H1 (cell line): ENCODE measurements at regions not wholly inside any gene's neighbourhood (a gene's known extent, or its start where the extent isn't known, plus 50 kb on each side); places are given as distances from the start of the nearest gene placed in this dataset.

ENCODE experiments used
- CTCF ChIA-PET: fragments of 300-600 bp; sonication (Branson Sonifier 250); formaldehyde crosslinking; loops from one replicate; lab custom pipeline; 2021; ENCODE audit not compliant: partially characterized antibody; lab: Charles Lee
- POLR2A ChIA-PET: fragments of 300-600 bp; sonication (Branson Sonifier 250); formaldehyde crosslinking; loops from one replicate; lab custom pipeline; 2021; ENCODE audit warnings: inconsistent platforms; ENCODE audit not compliant: partially characterized antibody; lab: Charles Lee
- DNase-seq, 2 experiments: peaks; one replicate each; pipeline versions ENCODE4 v3.0.0 to v3.0.0-alpha.2; 2010 to 2022; ENCODE audit warnings: low spot score in 2 of 2, low read depth in 1 of 2, mixed read lengths in 1 of 2
- FAIRE-seq: peaks from 2 replicates; lab custom pipeline; 2011; peaks lifted over from hg19 to GRCh38; lab: Jason Lieb, UNC
- H2AFZ ChIP-seq: 2 replicates; pipeline ENCODE4 v1.8.1; 2012; ENCODE audit warnings: low read length, inconsistent platforms
- H2AK5ac ChIP-seq: 2 replicates; pipeline ENCODE4 v1.6.1; 2013; ENCODE audit warnings: low read depth, low read length
- H2BK120ac ChIP-seq: replicated peaks from 2 replicates; pipeline ENCODE3; 2013; ENCODE audit warnings: low read depth, low read length, inconsistent platforms
- H2BK12ac ChIP-seq: 2 replicates; pipeline ENCODE4 v1.6.1; 2013; ENCODE audit warnings: low read depth, low read length
- H2BK15ac ChIP-seq: 2 replicates; pipeline ENCODE4 v1.6.1; 2013; ENCODE audit warnings: low read length
- H2BK20ac ChIP-seq: 2 replicates; pipeline ENCODE4 v1.6.1; 2013; ENCODE audit warnings: low read length
- H2BK5ac ChIP-seq: 2 replicates; pipeline ENCODE4 v1.6.1; 2013; ENCODE audit warnings: low read depth, low read length
- H3K14ac ChIP-seq: 2 replicates; pipeline ENCODE4 v1.6.1; 2013; ENCODE audit warnings: inconsistent platforms; ENCODE audit not compliant: insufficient read length
- H3K18ac ChIP-seq: 2 replicates; pipeline ENCODE4 v1.6.1; 2013; ENCODE audit warnings: low read length; ENCODE audit errors: extremely low read depth
- H3K23ac ChIP-seq: 2 replicates; pipeline ENCODE4 v1.6.1; 2013; ENCODE audit warnings: inconsistent platforms; ENCODE audit not compliant: insufficient read length
- H3K23me2 ChIP-seq: 2 replicates; pipeline ENCODE4 v1.6.1; 2013; ENCODE audit warnings: low read depth, low read length
- H3K27ac ChIP-seq: 2 replicates; pipeline ENCODE4 v1.6.1; 2011; ENCODE audit warnings: low read depth, low read length, inconsistent platforms
- H3K27me3 ChIP-seq, 4 experiments: replicated peaks in 1 of 4; 1 replicate in 1 of 4; 2 replicates in 3 of 4; pipeline versions ENCODE4 v1.6.1 to v1.8.1; 2011 to 2013; ENCODE audit warnings: low read length in 3 of 4, mild to moderate bottlenecking in 3 of 4, inconsistent platforms in 2 of 4, mixed read lengths in 2 of 4, moderate library complexity in 1 of 4; ENCODE audit not compliant: control insufficient read depth in 3 of 4, insufficient read depth in 3 of 4; ENCODE audit errors: extremely low read depth in 1 of 4
- H3K36me3 ChIP-seq, 4 experiments: 2 replicates each; pipeline versions ENCODE4 v1.6.1 to v1.8.1; 2011 to 2013; ENCODE audit warnings: mild to moderate bottlenecking in 4 of 4, low read length in 3 of 4, moderate library complexity in 2 of 4, control low read depth in 1 of 4, inconsistent platforms in 1 of 4; ENCODE audit not compliant: insufficient read depth in 4 of 4, control insufficient read depth in 2 of 4
- H3K4ac ChIP-seq: replicated peaks from 2 replicates; pipeline ENCODE3; 2013; ENCODE audit warnings: low read length, low read depth, mixed read lengths, inconsistent platforms; ENCODE audit not compliant: insufficient read length
- H3K4me1 ChIP-seq, 4 experiments: replicated peaks in 1 of 4; 1 replicate in 1 of 4; 2 replicates in 3 of 4; pipeline versions ENCODE4 v1.6.1 to v1.8.1; 2011 to 2013; ENCODE audit warnings: low read length in 3 of 4, inconsistent platforms in 2 of 4, mixed read lengths in 1 of 4; ENCODE audit not compliant: insufficient read depth in 4 of 4, control insufficient read depth in 3 of 4
- H3K4me2 ChIP-seq, 2 experiments: 2 replicates each; pipeline versions ENCODE4 v1.6.1 to v1.8.1; 2011 to 2013; ENCODE audit warnings: low read depth in 2 of 2, low read length in 2 of 2, control low read depth in 1 of 2, inconsistent platforms in 1 of 2, mild to moderate bottlenecking in 1 of 2; ENCODE audit not compliant: insufficient read depth in 1 of 2
- H3K4me3 ChIP-seq, 4 experiments: fragments of 200-600, 300-600 bp in 1 of 4; sonication (generic), shearing (Covaris generic), sonication (Bioruptor Twin) in 1 of 4; 2 replicates each; pipeline versions ENCODE4 v1.5.1 to v1.8.1; 2011 to 2016; ENCODE audit warnings: low read length in 4 of 4, low read depth in 3 of 4, control low read depth in 2 of 4, inconsistent platforms in 2 of 4, mild to moderate bottlenecking in 2 of 4, mixed read lengths in 1 of 4, moderate library complexity in 1 of 4; ENCODE audit not compliant: insufficient read depth in 2 of 4; ENCODE audit errors: extremely low read depth in 1 of 4
- H3K56ac ChIP-seq: replicated peaks from 2 replicates; pipeline ENCODE3; 2013; ENCODE audit warnings: low read depth, mild to moderate bottlenecking, mixed read lengths, low read length, inconsistent platforms; ENCODE audit not compliant: insufficient read length
- H3K79me1 ChIP-seq: 2 replicates; pipeline ENCODE4 v1.6.1; 2013; ENCODE audit warnings: low read depth, low read length, control low read depth
- H3K79me2 ChIP-seq, 2 experiments: 2 replicates each; pipeline versions ENCODE4 v1.6.1 to v1.8.1; 2012 to 2013; ENCODE audit warnings: low read length in 2 of 2, mild to moderate bottlenecking in 2 of 2, inconsistent platforms in 1 of 2; ENCODE audit not compliant: insufficient read depth in 2 of 2, control insufficient read depth in 1 of 2
- H3K9ac ChIP-seq, 4 experiments: replicated peaks in 1 of 4; 1 replicate in 1 of 4; 2 replicates in 3 of 4; pipeline versions ENCODE4 v1.6.1 to v1.8.1; 2011 to 2013; ENCODE audit warnings: low read depth in 3 of 4, low read length in 3 of 4, control low read depth in 2 of 4, mild to moderate bottlenecking in 2 of 4, moderate library complexity in 2 of 4, inconsistent platforms in 1 of 4; ENCODE audit errors: extremely low read depth in 1 of 4
- H3K9me3 ChIP-seq, 2 experiments: 2 replicates each; pipeline versions ENCODE4 v1.6.1 to v1.8.1; 2012 to 2013; ENCODE audit warnings: mild to moderate bottlenecking in 2 of 2, moderate library complexity in 2 of 2, control low read depth in 1 of 2, inconsistent platforms in 1 of 2, low read depth in 1 of 2, low read length in 1 of 2, mixed read lengths in 1 of 2; ENCODE audit not compliant: insufficient read depth in 2 of 2
- H4K20me1 ChIP-seq, 2 experiments: replicated peaks in 1 of 2; 2 replicates each; pipeline versions ENCODE3 to v1.8.1; 2011 to 2013; ENCODE audit warnings: inconsistent platforms in 2 of 2, low read length in 2 of 2, mild to moderate bottlenecking in 1 of 2; ENCODE audit not compliant: insufficient read depth in 2 of 2, control insufficient read depth in 1 of 2
- H4K5ac ChIP-seq: 2 replicates; pipeline ENCODE4 v1.6.1; 2013; ENCODE audit warnings: low read length, low read depth, mixed read lengths, inconsistent platforms; ENCODE audit not compliant: insufficient read length
- H4K8ac ChIP-seq: 2 replicates; pipeline ENCODE4 v1.8.0; 2013; ENCODE audit warnings: mild to moderate bottlenecking, moderate library complexity, low read length, inconsistent platforms; ENCODE audit not compliant: insufficient read depth; ENCODE audit errors: extremely low read depth
- H4K91ac ChIP-seq: replicated peaks from 2 replicates; pipeline ENCODE3; 2013; ENCODE audit warnings: low read length, mixed read lengths, inconsistent platforms; ENCODE audit not compliant: insufficient read length
- CHD1 ChIP-seq: IDR thresholded peaks from 2 replicates; pipeline ENCODE4 v1.6.1; 2012; ENCODE audit warnings: low read depth, low read length, improper control_type of control experiment
- WGBS, 2 experiments: shearing (Covaris generic) in 1 of 2; methylation state at CpG; one replicate each; pipeline versions ENCODE4 v1.1.6 to v1.1.7; 2013 to 2015; ENCODE audit warnings: low lambda C conversion rate in 2 of 2, mixed read lengths in 2 of 2, inconsistent platforms in 1 of 2, low coverage in 1 of 2, missing lambda C conversion rate in 1 of 2; ENCODE audit not compliant: insufficient replicate concordance in 2 of 2, insufficient coverage in 1 of 2, insufficient read length in 1 of 2; ENCODE audit errors: extremely low coverage in 1 of 2, missing lambda C conversion rate in 1 of 2; 5-methylcytosine and 5-hydroxymethylcytosine counted together

GRCh38 chr1:87863317-87863716, 534.6 kb downstream of the LMO4 start:
- FAIRE-seq = no peak

More at GRCh38 chr1:87863317-87863716, 534.6 kb downstream of the LMO4 start:
- Histone ChIP-seq H4K91ac (no peak overlapping the region), H3K4ac (no peak overlapping the region), H2BK120ac (no peak overlapping the region), H4K5ac (no peak overlapping the region), H4K8ac (no peak overlapping the region), H2BK5ac (no peak overlapping the region), H3K9ac (no peak overlapping the region), H3K23me2 (no peaks in the 10 kb centered on the region), H3K56ac (no peak overlapping the region), H2BK12ac (no peak overlapping the region), H3K4me2 (peak overlapping the region; percentile 18 to 26; a peak in 1 of 4 replicates), H3K4me3 (peak overlapping the region in 1 of 4 experiments; percentile 22; a peak in 1 of 8 replicates), H3K27me3 (no peaks in the 10 kb centered on the region), H3K27ac (no peak overlapping the region), H3K9me3 (peaks cover 6 to 10% of the 10 kb centered on the region in 2 experiments; a peak in 3 of 4 replicates), H3K79me2 (no peaks in the 10 kb centered on the region), H3K36me3 (no peaks in the 10 kb centered on the region), H3K14ac (no peak overlapping the region), H3K18ac (no peak overlapping the region), H3K4me1 (peaks cover 0 to 8% (median 0%) of the 10 kb centered on the region in 4 experiments; a peak in 3 of 7 replicates), H2BK15ac (no peak overlapping the region), H3K23ac (no peak overlapping the region), H2AK5ac (no peak overlapping the region), H4K20me1 (no peaks in the 10 kb centered on the region), H2AFZ (no peak overlapping the region), H2BK20ac (no peak overlapping the region), H3K79me1 (no peaks in the 10 kb centered on the region)
- POLR2A ChIA-PET = no interaction called here
- 52% methylated on average over 1 of the region's 1 CpG; no CpG with 5 or more reads in 1 of the 2 experiments for WGBS, 2 experiments
- DNase-seq = no peak
- TF ChIP-seq CHD1 = no peak
- CTCF ChIA-PET = interaction anchor here (0.5 to 0.9 kb wide), 2 partner anchors 31 to 274 kb away, joined by 3 read pairs; no protein-coding TSS in a partner anchor
